ENCODE measurements at regions not wholly inside any gene's neighbourhood (a gene's known extent, or its start where the extent isn't known, plus 50 kb on each side); places are given as distances from the start of the nearest gene placed in this dataset.

DNA sequence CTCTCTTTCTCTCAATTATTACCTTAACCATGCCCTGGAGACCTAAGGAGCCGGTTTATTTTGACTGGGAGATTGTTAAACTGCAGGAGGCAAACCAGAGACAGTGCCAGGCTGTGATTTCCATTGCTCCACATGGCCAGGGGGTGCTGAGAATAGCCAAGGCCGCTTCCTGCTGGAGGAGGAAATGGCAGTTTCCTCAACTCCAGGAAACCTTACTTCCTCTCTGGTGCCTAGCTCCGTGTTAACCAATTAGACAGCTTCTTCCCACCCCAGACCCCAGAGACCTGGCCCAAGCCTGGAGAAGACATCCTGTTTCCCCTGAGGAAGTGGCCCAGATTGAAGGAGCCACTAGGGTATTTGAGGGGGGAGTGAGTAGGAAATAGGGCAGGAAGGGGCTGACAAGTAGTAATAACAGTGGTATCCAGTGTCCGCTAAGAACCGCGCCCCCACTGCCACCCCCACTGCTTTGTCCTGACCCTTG is 161.2 kb downstream of the PLPP3 start:
- TF ChIP-seq, protein P1, sequence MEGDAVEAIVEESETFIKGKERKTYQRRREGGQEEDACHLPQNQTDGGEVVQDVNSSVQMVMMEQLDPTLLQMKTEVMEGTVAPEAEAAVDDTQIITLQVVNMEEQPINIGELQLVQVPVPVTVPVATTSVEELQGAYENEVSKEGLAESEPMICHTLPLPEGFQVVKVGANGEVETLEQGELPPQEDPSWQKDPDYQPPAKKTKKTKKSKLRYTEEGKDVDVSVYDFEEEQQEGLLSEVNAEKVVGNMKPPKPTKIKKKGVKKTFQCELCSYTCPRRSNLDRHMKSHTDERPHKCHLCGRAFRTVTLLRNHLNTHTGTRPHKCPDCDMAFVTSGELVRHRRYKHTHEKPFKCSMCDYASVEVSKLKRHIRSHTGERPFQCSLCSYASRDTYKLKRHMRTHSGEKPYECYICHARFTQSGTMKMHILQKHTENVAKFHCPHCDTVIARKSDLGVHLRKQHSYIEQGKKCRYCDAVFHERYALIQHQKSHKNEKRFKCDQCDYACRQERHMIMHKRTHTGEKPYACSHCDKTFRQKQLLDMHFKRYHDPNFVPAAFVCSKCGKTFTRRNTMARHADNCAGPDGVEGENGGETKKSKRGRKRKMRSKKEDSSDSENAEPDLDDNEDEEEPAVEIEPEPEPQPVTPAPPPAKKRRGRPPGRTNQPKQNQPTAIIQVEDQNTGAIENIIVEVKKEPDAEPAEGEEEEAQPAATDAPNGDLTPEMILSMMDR (IDR thresholded peaks at IDR 0.05; ENCODE audit: insufficient read depth, low read length), result no peak
- TF ChIP-seq, protein P2, sequence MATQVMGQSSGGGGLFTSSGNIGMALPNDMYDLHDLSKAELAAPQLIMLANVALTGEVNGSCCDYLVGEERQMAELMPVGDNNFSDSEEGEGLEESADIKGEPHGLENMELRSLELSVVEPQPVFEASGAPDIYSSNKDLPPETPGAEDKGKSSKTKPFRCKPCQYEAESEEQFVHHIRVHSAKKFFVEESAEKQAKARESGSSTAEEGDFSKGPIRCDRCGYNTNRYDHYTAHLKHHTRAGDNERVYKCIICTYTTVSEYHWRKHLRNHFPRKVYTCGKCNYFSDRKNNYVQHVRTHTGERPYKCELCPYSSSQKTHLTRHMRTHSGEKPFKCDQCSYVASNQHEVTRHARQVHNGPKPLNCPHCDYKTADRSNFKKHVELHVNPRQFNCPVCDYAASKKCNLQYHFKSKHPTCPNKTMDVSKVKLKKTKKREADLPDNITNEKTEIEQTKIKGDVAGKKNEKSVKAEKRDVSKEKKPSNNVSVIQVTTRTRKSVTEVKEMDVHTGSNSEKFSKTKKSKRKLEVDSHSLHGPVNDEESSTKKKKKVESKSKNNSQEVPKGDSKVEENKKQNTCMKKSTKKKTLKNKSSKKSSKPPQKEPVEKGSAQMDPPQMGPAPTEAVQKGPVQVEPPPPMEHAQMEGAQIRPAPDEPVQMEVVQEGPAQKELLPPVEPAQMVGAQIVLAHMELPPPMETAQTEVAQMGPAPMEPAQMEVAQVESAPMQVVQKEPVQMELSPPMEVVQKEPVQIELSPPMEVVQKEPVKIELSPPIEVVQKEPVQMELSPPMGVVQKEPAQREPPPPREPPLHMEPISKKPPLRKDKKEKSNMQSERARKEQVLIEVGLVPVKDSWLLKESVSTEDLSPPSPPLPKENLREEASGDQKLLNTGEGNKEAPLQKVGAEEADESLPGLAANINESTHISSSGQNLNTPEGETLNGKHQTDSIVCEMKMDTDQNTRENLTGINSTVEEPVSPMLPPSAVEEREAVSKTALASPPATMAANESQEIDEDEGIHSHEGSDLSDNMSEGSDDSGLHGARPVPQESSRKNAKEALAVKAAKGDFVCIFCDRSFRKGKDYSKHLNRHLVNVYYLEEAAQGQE (IDR thresholded peaks at IDR 0.05; ENCODE audit: insufficient replicate concordance, low read depth), result no peak
